H1 (cell line): ENCODE measurements at regions not wholly inside any gene's neighbourhood (a gene's known extent, or its start where the extent isn't known, plus 50 kb on each side); places are given as distances from the start of the nearest gene placed in this dataset.

Experiments
- CTCF ChIA-PET: fragments of 300-600 bp; sonication (Branson Sonifier 250); formaldehyde crosslinking; loops from one replicate; lab custom pipeline; 2021; ENCODE audit not compliant: partially characterized antibody; lab: Charles Lee
- POLR2A ChIA-PET: fragments of 300-600 bp; sonication (Branson Sonifier 250); formaldehyde crosslinking; loops from one replicate; lab custom pipeline; 2021; ENCODE audit warnings: inconsistent platforms; ENCODE audit not compliant: partially characterized antibody; lab: Charles Lee
- DNase-seq, 2 experiments: peaks; one replicate each; pipeline versions ENCODE4 v3.0.0 to v3.0.0-alpha.2; 2010 to 2022; ENCODE audit warnings: low spot score in 2 of 2, low read depth in 1 of 2, mixed read lengths in 1 of 2
- FAIRE-seq: peaks from 2 replicates; lab custom pipeline; 2011; peaks lifted over from hg19 to GRCh38; lab: Jason Lieb, UNC
- H2AFZ ChIP-seq: 2 replicates; pipeline ENCODE4 v1.8.1; 2012; ENCODE audit warnings: low read length, inconsistent platforms
- H2AK5ac ChIP-seq: 2 replicates; pipeline ENCODE4 v1.6.1; 2013; ENCODE audit warnings: low read depth, low read length
- H2BK120ac ChIP-seq: replicated peaks from 2 replicates; pipeline ENCODE3; 2013; ENCODE audit warnings: low read depth, low read length, inconsistent platforms
- H2BK12ac ChIP-seq: 2 replicates; pipeline ENCODE4 v1.6.1; 2013; ENCODE audit warnings: low read depth, low read length
- H2BK15ac ChIP-seq: 2 replicates; pipeline ENCODE4 v1.6.1; 2013; ENCODE audit warnings: low read length
- H2BK20ac ChIP-seq: 2 replicates; pipeline ENCODE4 v1.6.1; 2013; ENCODE audit warnings: low read length
- H2BK5ac ChIP-seq: 2 replicates; pipeline ENCODE4 v1.6.1; 2013; ENCODE audit warnings: low read depth, low read length
- H3K14ac ChIP-seq: 2 replicates; pipeline ENCODE4 v1.6.1; 2013; ENCODE audit warnings: inconsistent platforms; ENCODE audit not compliant: insufficient read length
- H3K18ac ChIP-seq: 2 replicates; pipeline ENCODE4 v1.6.1; 2013; ENCODE audit warnings: low read length; ENCODE audit errors: extremely low read depth
- H3K23ac ChIP-seq: 2 replicates; pipeline ENCODE4 v1.6.1; 2013; ENCODE audit warnings: inconsistent platforms; ENCODE audit not compliant: insufficient read length
- H3K23me2 ChIP-seq: 2 replicates; pipeline ENCODE4 v1.6.1; 2013; ENCODE audit warnings: low read depth, low read length
- H3K27ac ChIP-seq: 2 replicates; pipeline ENCODE4 v1.6.1; 2011; ENCODE audit warnings: low read depth, low read length, inconsistent platforms
- H3K27me3 ChIP-seq, 4 experiments: replicated peaks in 1 of 4; 1 replicate in 1 of 4; 2 replicates in 3 of 4; pipeline versions ENCODE4 v1.6.1 to v1.8.1; 2011 to 2013; ENCODE audit warnings: low read length in 3 of 4, mild to moderate bottlenecking in 3 of 4, inconsistent platforms in 2 of 4, mixed read lengths in 2 of 4, moderate library complexity in 1 of 4; ENCODE audit not compliant: control insufficient read depth in 3 of 4, insufficient read depth in 3 of 4; ENCODE audit errors: extremely low read depth in 1 of 4
- H3K36me3 ChIP-seq, 4 experiments: 2 replicates each; pipeline versions ENCODE4 v1.6.1 to v1.8.1; 2011 to 2013; ENCODE audit warnings: mild to moderate bottlenecking in 4 of 4, low read length in 3 of 4, moderate library complexity in 2 of 4, control low read depth in 1 of 4, inconsistent platforms in 1 of 4; ENCODE audit not compliant: insufficient read depth in 4 of 4, control insufficient read depth in 2 of 4
- H3K4ac ChIP-seq: replicated peaks from 2 replicates; pipeline ENCODE3; 2013; ENCODE audit warnings: low read length, low read depth, mixed read lengths, inconsistent platforms; ENCODE audit not compliant: insufficient read length
- H3K4me1 ChIP-seq, 4 experiments: replicated peaks in 1 of 4; 1 replicate in 1 of 4; 2 replicates in 3 of 4; pipeline versions ENCODE4 v1.6.1 to v1.8.1; 2011 to 2013; ENCODE audit warnings: low read length in 3 of 4, inconsistent platforms in 2 of 4, mixed read lengths in 1 of 4; ENCODE audit not compliant: insufficient read depth in 4 of 4, control insufficient read depth in 3 of 4
- H3K4me2 ChIP-seq, 2 experiments: 2 replicates each; pipeline versions ENCODE4 v1.6.1 to v1.8.1; 2011 to 2013; ENCODE audit warnings: low read depth in 2 of 2, low read length in 2 of 2, control low read depth in 1 of 2, inconsistent platforms in 1 of 2, mild to moderate bottlenecking in 1 of 2; ENCODE audit not compliant: insufficient read depth in 1 of 2
- H3K4me3 ChIP-seq, 4 experiments: fragments of 200-600, 300-600 bp in 1 of 4; sonication (generic), shearing (Covaris generic), sonication (Bioruptor Twin) in 1 of 4; 2 replicates each; pipeline versions ENCODE4 v1.5.1 to v1.8.1; 2011 to 2016; ENCODE audit warnings: low read length in 4 of 4, low read depth in 3 of 4, control low read depth in 2 of 4, inconsistent platforms in 2 of 4, mild to moderate bottlenecking in 2 of 4, mixed read lengths in 1 of 4, moderate library complexity in 1 of 4; ENCODE audit not compliant: insufficient read depth in 2 of 4; ENCODE audit errors: extremely low read depth in 1 of 4
- H3K56ac ChIP-seq: replicated peaks from 2 replicates; pipeline ENCODE3; 2013; ENCODE audit warnings: low read depth, mild to moderate bottlenecking, mixed read lengths, low read length, inconsistent platforms; ENCODE audit not compliant: insufficient read length
- H3K79me1 ChIP-seq: 2 replicates; pipeline ENCODE4 v1.6.1; 2013; ENCODE audit warnings: low read depth, low read length, control low read depth
- H3K79me2 ChIP-seq, 2 experiments: 2 replicates each; pipeline versions ENCODE4 v1.6.1 to v1.8.1; 2012 to 2013; ENCODE audit warnings: low read length in 2 of 2, mild to moderate bottlenecking in 2 of 2, inconsistent platforms in 1 of 2; ENCODE audit not compliant: insufficient read depth in 2 of 2, control insufficient read depth in 1 of 2
- H3K9ac ChIP-seq, 4 experiments: replicated peaks in 1 of 4; 1 replicate in 1 of 4; 2 replicates in 3 of 4; pipeline versions ENCODE4 v1.6.1 to v1.8.1; 2011 to 2013; ENCODE audit warnings: low read depth in 3 of 4, low read length in 3 of 4, control low read depth in 2 of 4, mild to moderate bottlenecking in 2 of 4, moderate library complexity in 2 of 4, inconsistent platforms in 1 of 4; ENCODE audit errors: extremely low read depth in 1 of 4
- H3K9me3 ChIP-seq, 2 experiments: 2 replicates each; pipeline versions ENCODE4 v1.6.1 to v1.8.1; 2012 to 2013; ENCODE audit warnings: mild to moderate bottlenecking in 2 of 2, moderate library complexity in 2 of 2, control low read depth in 1 of 2, inconsistent platforms in 1 of 2, low read depth in 1 of 2, low read length in 1 of 2, mixed read lengths in 1 of 2; ENCODE audit not compliant: insufficient read depth in 2 of 2
- H4K20me1 ChIP-seq, 2 experiments: replicated peaks in 1 of 2; 2 replicates each; pipeline versions ENCODE3 to v1.8.1; 2011 to 2013; ENCODE audit warnings: inconsistent platforms in 2 of 2, low read length in 2 of 2, mild to moderate bottlenecking in 1 of 2; ENCODE audit not compliant: insufficient read depth in 2 of 2, control insufficient read depth in 1 of 2
- H4K5ac ChIP-seq: 2 replicates; pipeline ENCODE4 v1.6.1; 2013; ENCODE audit warnings: low read length, low read depth, mixed read lengths, inconsistent platforms; ENCODE audit not compliant: insufficient read length
- H4K8ac ChIP-seq: 2 replicates; pipeline ENCODE4 v1.8.0; 2013; ENCODE audit warnings: mild to moderate bottlenecking, moderate library complexity, low read length, inconsistent platforms; ENCODE audit not compliant: insufficient read depth; ENCODE audit errors: extremely low read depth
- H4K91ac ChIP-seq: replicated peaks from 2 replicates; pipeline ENCODE3; 2013; ENCODE audit warnings: low read length, mixed read lengths, inconsistent platforms; ENCODE audit not compliant: insufficient read length
- BCL11A ChIP-seq, 2 experiments: IDR thresholded peaks; one replicate each; pipeline ENCODE4 v1.6.1; 2011; ENCODE audit warnings: low read depth in 2 of 2, low read length in 2 of 2, mild to moderate bottlenecking in 2 of 2
- FOSL1 ChIP-seq: IDR thresholded peaks from 2 replicates; pipeline ENCODE4 v1.6.1; 2011; ENCODE audit warnings: mild to moderate bottlenecking, low read depth, low read length, moderate library complexity; ENCODE audit not compliant: insufficient read depth
- GABPA ChIP-seq: IDR thresholded peaks from 2 replicates; pipeline ENCODE4 v1.6.1; 2011; ENCODE audit warnings: mild to moderate bottlenecking, low read length, moderate library complexity, borderline replicate concordance; ENCODE audit not compliant: insufficient read depth
- NANOG ChIP-seq: IDR thresholded peaks from 2 replicates; pipeline ENCODE4 v1.6.1; 2011; ENCODE audit warnings: low read length, low read depth, mild to moderate bottlenecking, inconsistent platforms; ENCODE audit not compliant: insufficient read depth, poor library complexity, severe bottlenecking
- POU5F1 ChIP-seq: IDR thresholded peaks from 2 replicates; pipeline ENCODE4 v1.6.1; 2011; ENCODE audit warnings: low read depth, mild to moderate bottlenecking, low read length, moderate library complexity
- RXRA ChIP-seq: IDR thresholded peaks from 2 replicates; pipeline ENCODE4 v1.6.1; 2011; ENCODE audit warnings: low read depth, mild to moderate bottlenecking, low read length, moderate library complexity; ENCODE audit not compliant: insufficient read depth
- WGBS, 2 experiments: shearing (Covaris generic) in 1 of 2; methylation state at CpG; one replicate each; pipeline versions ENCODE4 v1.1.6 to v1.1.7; 2013 to 2015; ENCODE audit warnings: low lambda C conversion rate in 2 of 2, mixed read lengths in 2 of 2, inconsistent platforms in 1 of 2, low coverage in 1 of 2, missing lambda C conversion rate in 1 of 2; ENCODE audit not compliant: insufficient replicate concordance in 2 of 2, insufficient coverage in 1 of 2, insufficient read length in 1 of 2; ENCODE audit errors: extremely low coverage in 1 of 2, missing lambda C conversion rate in 1 of 2; 5-methylcytosine and 5-hydroxymethylcytosine counted together
- TF ChIP-seq, protein P1 (sequence below): IDR thresholded peaks from 2 replicates; pipeline ENCODE4 v1.6.1; 2012; ENCODE audit warnings: inconsistent platforms

DNA sequence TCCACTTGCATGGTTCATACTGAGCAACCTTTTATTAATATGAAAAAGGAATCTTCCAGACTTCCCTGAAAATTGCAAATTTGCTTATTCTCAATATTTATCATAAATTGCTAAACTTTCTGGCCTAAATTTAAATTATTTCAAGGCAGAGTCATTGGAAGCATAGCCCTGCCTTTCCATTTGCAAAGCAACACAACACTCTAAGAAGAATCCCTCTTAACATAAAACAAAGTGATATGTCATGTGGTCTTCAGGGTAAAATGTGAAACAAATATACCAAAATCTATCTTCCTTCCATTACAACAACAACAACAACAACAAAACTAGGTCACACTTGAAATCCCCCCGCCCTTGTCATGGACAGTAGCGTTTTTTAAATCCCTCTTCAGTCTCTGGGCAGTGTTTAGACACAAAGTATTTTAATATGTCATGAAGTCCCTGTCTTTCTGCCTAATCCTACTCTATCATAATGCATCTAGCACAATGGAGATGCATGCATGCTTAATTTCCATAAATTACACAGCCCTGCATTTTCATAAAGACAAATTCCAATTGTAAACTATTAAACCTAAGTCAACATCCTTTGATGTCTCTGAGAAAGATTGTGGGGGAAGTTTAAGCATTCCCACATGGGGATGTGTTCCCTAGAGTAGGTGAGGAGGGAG, 668.9 kb upstream of the LCORL start:
- H3K9me3 ChIP-seq: no peaks in the 10 kb centered on the region
- H3K4ac ChIP-seq: no peak overlapping the region
- H3K4me2 ChIP-seq: peak overlapping the region; percentile 27 to 56; a peak in 3 of 4 replicates
- peak overlapping the region in 1 of 4 experiments; percentile 34; a peak in 1 of 8 replicates for H3K4me3 ChIP-seq
- WGBS, 2 experiments: 16% methylated on average over 2 of the region's 2 CpGs; no CpG with 5 or more reads in 1 of the 2 experiments
- FAIRE-seq: no peak
- no peak overlapping the region for H3K23ac ChIP-seq
- no peak overlapping the region for H4K91ac ChIP-seq
- H2BK20ac ChIP-seq: 0 out of 2 replicates have a peak overlapping the region, but pooled peaks have one; percentile 24
- H3K9ac ChIP-seq: no peak overlapping the region
- DNase-seq: no peak
- no peak overlapping the region for H2BK15ac ChIP-seq
- H3K23me2 ChIP-seq: no peaks in the 10 kb centered on the region
- H4K20me1 ChIP-seq: no peaks in the 10 kb centered on the region
- no peak overlapping the region for H2AK5ac ChIP-seq
- no peaks in the 10 kb centered on the region for H3K79me1 ChIP-seq
- CTCF ChIA-PET: interaction anchor here (1.0 kb wide), 1 partner anchor 508 kb away, joined by 3 read pairs; no protein-coding TSS in a partner anchor
- H2BK5ac ChIP-seq: peak overlapping the region; percentile 90; the same call in 1 of the 2 replicates
- no peak overlapping the region for H4K5ac ChIP-seq
- H2AFZ ChIP-seq: no peak overlapping the region
- peaks cover 0 to 17% (median 14%) of the 10 kb centered on the region in 4 experiments; a peak in 5 of 7 replicates for H3K4me1 ChIP-seq
- H3K36me3 ChIP-seq: no peaks in the 10 kb centered on the region
- H3K56ac ChIP-seq: no peak overlapping the region
- H3K18ac ChIP-seq: no peak overlapping the region
- H2BK120ac ChIP-seq: peak overlapping the region; percentile 45
- no peak overlapping the region for H4K8ac ChIP-seq
- POLR2A ChIA-PET: no interaction called here
- no peaks in the 10 kb centered on the region for H3K27me3 ChIP-seq
- H3K79me2 ChIP-seq: no peaks in the 10 kb centered on the region
- peak overlapping the region; percentile 56; the same call in 1 of the 2 replicates for H2BK12ac ChIP-seq
- H3K27ac ChIP-seq: peak overlapping the region; percentile 22; the same call in 1 of the 2 replicates
- TF ChIP-seq FOSL1 (no peak), BCL11A (IDR thresholded peaks at IDR 0.05; ENCODE audit: low read depth in 2 of 2, low read length in 2 of 2) (no peak), NANOG (no peak), RXRA (no peak), POU5F1 (no peak), GABPA (no peak)
- TF ChIP-seq, protein P1, sequence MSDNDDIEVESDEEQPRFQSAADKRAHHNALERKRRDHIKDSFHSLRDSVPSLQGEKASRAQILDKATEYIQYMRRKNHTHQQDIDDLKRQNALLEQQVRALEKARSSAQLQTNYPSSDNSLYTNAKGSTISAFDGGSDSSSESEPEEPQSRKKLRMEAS: no peak
- H3K14ac ChIP-seq: no peak overlapping the region
